SH-SY5Y (cell line): ENCODE measurements at regions not wholly inside any gene's neighbourhood (a gene's known extent, or its start where the extent isn't known, plus 50 kb on each side); places are given as distances from the start of the nearest gene placed in this dataset.

ENCODE experiments used
- GATA2 ChIP-seq: IDR thresholded peaks from 2 replicates; pipeline ENCODE4 v1.6.1; 2011; ENCODE audit warnings: mild to moderate bottlenecking, low read depth, low read length
- GATA3 ChIP-seq: IDR thresholded peaks from 2 replicates; pipeline ENCODE4 v1.6.1; 2011; ENCODE audit warnings: low read depth, mild to moderate bottlenecking, low read length, moderate library complexity

GRCh38 chr9:32837551-32838058 is 54.3 kb downstream of the TMEM215 start:
- no peak for TF ChIP-seq GATA3

- TF ChIP-seq GATA2 = no peak
- TF ChIP-seq GATA3 = no peak
These were observed 55.9 kb downstream of the TMEM215 start for GRCh38 chr9:32839013-32839885.

GRCh38 chr9:32841314-32841713 is 58.0 kb downstream of the TMEM215 start:
- no peak for TF ChIP-seq GATA2
- TF ChIP-seq GATA3 = no peak

GRCh38 chr9:32843295-32843694 is 60.0 kb downstream of the TMEM215 start:
- no peak for TF ChIP-seq GATA2
- no peak for TF ChIP-seq GATA3

GRCh38 chr9:32844259-32844658 is 60.9 kb downstream of the TMEM215 start:
- no peak for TF ChIP-seq GATA3
- TF ChIP-seq GATA2 = no peak

GRCh38 chr9:32854271-32854670 is 70.9 kb downstream of the TMEM215 start:
- TF ChIP-seq GATA3 (no peak), GATA2 (no peak)

GRCh38 chr9:32855752-32856151 is 72.4 kb downstream of the TMEM215 start:
- TF ChIP-seq GATA3 (no peak), GATA2 (no peak)

GRCh38 chr9:32863291-32863690 is 80.0 kb downstream of the TMEM215 start:
- TF ChIP-seq GATA2 = no peak
- TF ChIP-seq GATA3 = no peak

GRCh38 chr9:32864971-32865370 is 81.6 kb downstream of the TMEM215 start:
- TF ChIP-seq GATA2 (peak; percentile 91), GATA3 (peak; percentile 81)

GRCh38 chr9:32866273-32866672 is 82.9 kb downstream of the TMEM215 start:
- TF ChIP-seq GATA2 = no peak
- TF ChIP-seq GATA3 = no peak

- TF ChIP-seq GATA3 (no peak), GATA2 (no peak)
These were observed 83.7 kb downstream of the TMEM215 start for GRCh38 chr9:32867026-32867425.

GRCh38 chr9:32867601-32868204 is 84.4 kb downstream of the TMEM215 start:
- TF ChIP-seq GATA3 (no peak), GATA2 (no peak)

GRCh38 chr9:32869404-32869803 is 86.1 kb downstream of the TMEM215 start:
- TF ChIP-seq GATA2 (no peak), GATA3 (no peak)

- TF ChIP-seq GATA2 (peak; percentile 48), GATA3 (no peak)
These were observed 89.8 kb downstream of the TMEM215 start for GRCh38 chr9:32873131-32873530.

GRCh38 chr9:32873553-32873952 is 90.2 kb downstream of the TMEM215 start:
- TF ChIP-seq GATA2 (no peak), GATA3 (no peak)
